ENCODE measurements at regions not wholly inside any gene's neighbourhood (a gene's known extent, or its start where the extent isn't known, plus 50 kb on each side); places are given as distances from the start of the nearest gene placed in this dataset.

- TF ChIP-seq CTCF (IDR thresholded peaks at IDR 0.05) (no peak), POLR2A (IDR thresholded peaks at IDR 0.05) (no peak), POLR2AphosphoS5 (IDR thresholded peaks at IDR 0.05) (no peak)
These were observed 187.6 kb upstream of the CEP162 start for GRCh38 chr6:84415068-84415467.
